Astrocyte of the spinal cord (primary cell): ENCODE measurements at regions not wholly inside any gene's neighbourhood (a gene's known extent, or its start where the extent isn't known, plus 50 kb on each side); places are given as distances from the start of the nearest gene placed in this dataset.
"Not testable (repeated sequence)": the region's sequence is repeated elsewhere in the genome, so short reads cannot be mapped to it uniquely, and the experiment has no call there.

Experiments used
- DNase-seq: peaks from one replicate; pipeline ENCODE4 v3.0.0; 2011; ENCODE audit warnings: low read depth, low spot score
- H3K4me3 ChIP-seq: 2 replicates; pipeline ENCODE4 v1.5.1; 2011; ENCODE audit warnings: low read depth, mild to moderate bottlenecking, low read length, moderate library complexity
- CTCF ChIP-seq: IDR thresholded peaks from 2 replicates; pipeline ENCODE4 v1.5.1; 2012; ENCODE audit warnings: low read depth, mild to moderate bottlenecking, low read length, inconsistent platforms
- in situ Hi-C: cut with HindIII; loops from 2 replicates; pipeline ENCODE4 v1.10.0; 2017; ENCODE audit warnings: low sequenced_read_pairs

GRCh38 chr6:77286541-77286940 is 176.8 kb downstream of the HTR1B start:
- H3K4me3 ChIP-seq: no peak overlapping the region
- in situ Hi-C loops: no loop called here
- no peak for DNase-seq
- TF ChIP-seq CTCF: no peak

- H3K4me3 ChIP-seq: no peak overlapping the region
- TF ChIP-seq CTCF: no peak
- in situ Hi-C loops: no loop called here
- no peak for DNase-seq
These were observed 189.4 kb downstream of the HTR1B start for GRCh38 chr6:77273929-77274328.

GRCh38 chr6:77264970-77265369 is 198.3 kb downstream of the HTR1B start:
- H3K4me3 ChIP-seq: no peak overlapping the region
- TF ChIP-seq CTCF: no peak
- in situ Hi-C loops: no loop called here
- DNase-seq: no peak

GRCh38 chr6:77263003-77263402 is 200.3 kb downstream of the HTR1B start:
- in situ Hi-C loops: no loop called here
- DNase-seq: no peak
- TF ChIP-seq CTCF: no peak
- H3K4me3 ChIP-seq: no peak overlapping the region

GRCh38 chr6:77251801-77252200 is 211.5 kb downstream of the HTR1B start:
- H3K4me3 ChIP-seq, DNase-seq, in situ Hi-C loops: not testable (repeated sequence)

GRCh38 chr6:77249560-77249959 is 213.7 kb downstream of the HTR1B start:
- no peak overlapping the region for H3K4me3 ChIP-seq
- no peak for TF ChIP-seq CTCF
- DNase-seq: no peak
- in situ Hi-C loops: no loop called here

- in situ Hi-C loops: no loop called here
- no peak for TF ChIP-seq CTCF
- no peak overlapping the region for H3K4me3 ChIP-seq
- no peak for DNase-seq
These were observed 218.3 kb downstream of the HTR1B start for GRCh38 chr6:77245026-77245425.
